Ammon's horn (tissue), 1 donor: ENCODE measurements at regions not wholly inside any gene's neighbourhood (a gene's known extent, or its start where the extent isn't known, plus 50 kb on each side); places are given as distances from the start of the nearest gene placed in this dataset.

Experiments used
- DNase-seq: peaks from one replicate; pipeline ENCODE4 v3.0.0-alpha.2; 2016; ENCODE audit warnings: low spot score

GRCh38 chr13:24050292-24050711, 110.2 kb upstream of the SPATA13 start:
- DNase-seq = peak; percentile 87

DNA sequence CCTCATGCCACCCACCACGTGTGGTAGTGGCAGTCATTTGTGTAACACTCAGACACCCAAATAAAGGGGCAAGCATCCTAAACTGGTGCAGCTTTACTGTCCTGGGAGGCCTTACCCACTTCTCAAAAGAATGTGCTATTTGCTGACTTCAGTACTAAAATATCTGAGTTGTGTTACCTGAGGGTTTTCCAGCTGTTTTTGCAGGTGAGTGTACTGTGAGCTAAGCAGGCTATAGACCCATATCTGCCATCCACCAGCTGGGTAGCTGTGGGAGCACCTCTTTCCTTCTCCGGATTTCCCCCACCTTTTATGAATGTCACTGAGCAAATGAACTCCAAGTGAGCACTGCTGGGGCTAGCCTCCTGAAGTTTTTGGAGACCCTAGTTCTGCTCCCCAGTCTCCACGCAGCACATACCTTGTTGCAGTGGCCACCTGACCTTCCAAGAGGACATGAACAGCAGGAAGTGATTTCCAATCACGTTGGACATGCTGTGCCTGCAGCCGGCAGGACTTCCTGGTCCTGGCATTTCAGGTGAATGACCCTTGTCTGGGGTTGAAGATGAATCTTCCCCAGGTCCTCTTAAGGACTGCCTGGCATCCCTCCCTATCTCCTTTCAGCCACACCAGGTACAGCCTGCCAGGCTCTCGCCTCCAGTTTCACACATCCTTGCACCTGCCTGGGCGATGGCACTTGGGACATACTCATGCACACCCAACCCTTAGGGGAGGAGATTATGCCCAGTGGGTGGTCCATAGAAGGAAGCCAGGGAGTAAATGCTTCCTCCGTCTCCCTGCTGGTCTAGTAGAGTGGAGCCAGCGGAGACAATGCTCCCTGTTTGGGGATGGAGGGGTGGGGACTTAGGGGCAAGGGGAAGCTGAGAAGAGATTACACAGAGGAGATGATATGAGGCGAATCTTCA, 109.5 kb upstream of the SPATA13 start:
- DNase-seq = no peak

DNA sequence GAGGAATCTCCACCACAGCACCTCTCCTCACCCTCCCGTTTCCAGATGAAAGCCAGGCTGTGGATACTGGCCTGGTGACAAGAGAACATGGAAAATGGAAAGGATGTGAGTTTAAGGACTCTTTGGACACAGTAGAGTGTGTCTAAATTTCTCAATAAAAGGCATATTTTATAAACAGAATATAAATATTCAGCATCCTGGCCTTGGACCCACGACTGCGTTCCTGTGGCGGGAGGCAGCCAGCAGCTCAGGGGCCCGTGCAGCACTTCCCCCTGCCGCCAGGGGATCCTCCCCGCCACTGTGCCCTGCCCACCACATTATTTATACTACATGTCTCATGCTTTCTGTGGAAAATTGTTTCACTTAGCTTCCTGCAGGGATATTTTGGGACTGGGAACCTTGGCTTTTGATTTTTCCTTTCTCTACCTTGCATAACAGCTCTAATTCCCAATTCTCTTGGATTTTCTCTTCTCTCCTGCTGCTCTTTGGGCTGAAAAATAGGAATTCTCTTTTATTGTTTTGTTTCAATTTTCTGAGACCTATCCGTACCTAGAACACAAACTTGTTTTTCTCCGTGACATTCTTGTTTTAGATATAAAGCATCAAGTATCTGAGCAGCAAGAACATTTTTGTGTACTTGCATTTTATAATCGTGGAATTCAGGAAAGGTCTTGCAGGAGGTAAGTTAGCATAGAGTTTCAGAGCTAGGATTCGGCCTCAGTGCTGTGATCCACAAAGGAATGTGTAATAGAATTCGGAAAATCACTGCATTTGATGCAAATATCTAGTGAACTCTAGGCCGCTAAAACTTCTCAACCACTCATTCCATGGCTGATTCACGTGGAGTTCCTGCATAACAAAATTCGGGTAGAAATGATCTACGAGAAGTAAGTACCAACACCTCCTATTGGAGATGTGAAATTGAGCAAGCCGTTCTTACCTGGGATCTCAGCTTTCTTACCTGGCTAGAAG, 107.7 kb upstream of the SPATA13 start:
- DNase-seq = no peak

- peak; percentile 90 for DNase-seq
Observed at GRCh38 chr13:24053519-24054251, 106.8 kb upstream of the SPATA13 start.

GRCh38 chr13:24056616-24057137, 103.8 kb upstream of the SPATA13 start:
- DNase-seq = no peak

- no peak for DNase-seq
Observed at GRCh38 chr13:24060993-24061392, 99.5 kb upstream of the SPATA13 start.

GRCh38 chr13:24063281-24063877, 97.1 kb upstream of the SPATA13 start:
- DNase-seq = no peak

DNA sequence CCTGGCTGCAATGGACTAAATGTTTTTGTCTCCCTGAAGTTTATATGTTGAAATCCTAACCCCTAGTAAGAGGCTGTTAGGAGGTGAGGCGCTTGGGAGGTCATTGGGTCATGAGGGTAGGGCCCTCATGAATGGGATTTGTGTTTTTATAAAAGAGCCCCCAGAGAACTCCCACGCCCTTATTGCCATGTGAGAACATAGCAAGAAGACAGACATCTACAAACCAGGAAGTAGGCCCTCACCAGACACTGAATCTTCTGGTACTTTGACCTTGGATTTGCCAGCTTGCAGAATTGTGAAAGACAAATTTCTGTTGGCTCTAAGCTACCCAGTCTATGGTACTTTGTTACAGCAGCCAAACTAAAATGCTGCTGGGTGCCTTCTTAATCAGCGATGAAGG, 96.1 kb upstream of the SPATA13 start:
- no peak for DNase-seq

- peak; percentile 59 for DNase-seq
Observed at GRCh38 chr13:24065176-24065575, 95.3 kb upstream of the SPATA13 start.

DNA sequence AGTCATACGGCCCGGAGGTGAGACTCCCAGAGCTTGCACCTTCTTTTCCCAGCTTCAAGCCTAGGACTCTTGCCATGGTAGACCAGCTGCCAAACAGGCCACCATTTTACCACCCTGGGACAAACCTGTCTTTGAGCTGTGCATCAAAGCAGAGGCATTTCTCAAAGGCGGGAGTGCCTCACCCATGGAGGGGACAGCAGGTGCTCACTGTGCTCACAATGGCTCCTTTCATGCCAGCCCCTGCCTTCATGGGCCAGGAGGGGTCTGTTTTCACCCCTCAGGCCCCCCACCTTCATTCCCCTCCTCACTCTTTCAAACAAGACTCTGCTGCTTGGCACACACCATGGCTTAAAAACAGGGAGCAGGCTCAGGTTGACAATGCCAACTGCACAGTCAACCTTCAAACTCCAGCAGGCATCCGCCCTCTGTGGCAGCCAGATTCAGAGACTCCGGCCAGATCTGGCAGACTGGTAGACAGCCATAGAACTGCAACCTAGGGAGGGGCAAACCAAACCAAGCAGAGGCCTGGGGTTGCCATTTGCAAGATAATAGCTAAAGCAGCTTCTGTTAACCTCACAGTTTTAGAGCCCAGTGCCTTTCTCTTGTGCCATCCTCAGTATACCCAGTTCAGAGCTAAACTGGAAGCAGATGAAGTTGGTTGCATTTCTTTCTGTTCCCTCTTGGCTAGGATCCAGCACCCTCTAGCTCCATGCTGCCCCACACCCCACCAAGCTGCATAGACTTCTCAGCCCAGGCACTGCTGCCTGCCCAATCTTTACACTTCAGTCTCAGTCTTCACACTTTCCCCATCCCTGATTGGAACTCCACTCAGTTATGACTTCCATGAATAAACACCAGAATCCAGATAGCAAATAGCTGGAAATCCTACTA, 93.9 kb upstream of the SPATA13 start:
- peak; percentile 74 for DNase-seq

DNA sequence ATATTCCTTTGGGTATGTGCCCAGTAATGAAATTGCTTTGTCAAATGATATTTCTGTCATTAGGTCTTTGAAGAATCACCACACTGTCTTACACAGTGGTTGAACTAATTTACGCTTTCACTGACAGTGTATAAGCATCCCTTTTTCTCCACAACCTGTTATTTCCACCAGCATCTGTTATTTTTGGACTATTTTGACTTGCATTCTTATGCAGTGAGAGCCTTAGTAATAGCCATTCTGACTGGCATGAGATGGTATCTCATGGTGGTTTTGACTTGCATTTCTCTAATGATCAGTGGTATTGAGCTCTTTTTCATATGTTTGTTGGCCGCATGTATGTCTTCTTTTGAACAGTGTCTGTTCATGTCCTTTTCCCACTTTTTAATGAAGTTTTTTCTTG, 92.0 kb upstream of the SPATA13 start:
- DNase-seq = no peak

DNA sequence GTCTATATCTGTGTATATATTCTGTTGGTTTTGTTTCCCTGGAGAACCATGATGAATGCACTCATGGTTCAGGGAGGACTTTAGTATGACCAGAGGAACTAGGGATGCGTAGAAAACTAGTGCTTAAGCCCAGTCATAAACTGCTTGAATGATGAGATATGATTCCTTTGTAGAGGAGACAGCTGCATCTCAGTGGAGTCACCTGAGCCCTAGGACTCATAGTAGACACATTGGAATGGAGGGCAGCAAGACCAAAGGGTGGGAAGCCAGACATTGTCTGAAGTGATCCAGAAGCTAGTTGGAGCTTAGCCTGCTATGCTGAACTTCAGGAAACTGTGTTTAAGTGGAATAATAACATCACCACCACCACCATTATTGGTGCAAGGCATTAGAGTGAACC, 89.5 kb upstream of the SPATA13 start:
- no peak for DNase-seq

- no peak for DNase-seq
Observed at GRCh38 chr13:24071423-24072075, 89.0 kb upstream of the SPATA13 start.

DNA sequence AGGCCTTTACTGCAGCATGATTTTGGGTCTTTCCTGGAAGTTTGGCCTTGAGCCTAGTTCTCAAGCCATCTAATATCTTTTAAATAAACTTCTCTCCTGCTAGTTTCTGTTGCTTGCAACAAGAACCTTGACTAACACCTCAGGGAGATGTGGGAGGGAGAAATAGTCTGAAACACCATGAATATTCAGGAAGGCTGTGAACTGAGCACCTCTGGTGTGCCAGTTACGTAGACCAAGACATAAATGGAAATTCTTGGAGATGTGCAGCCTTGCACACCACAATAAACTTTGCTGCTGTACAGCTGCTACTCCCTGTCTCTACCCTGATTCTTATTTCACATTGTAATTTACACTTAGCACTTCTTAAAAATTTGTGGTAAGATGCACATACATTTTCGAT, 86.9 kb upstream of the SPATA13 start:
- no peak for DNase-seq

DNA sequence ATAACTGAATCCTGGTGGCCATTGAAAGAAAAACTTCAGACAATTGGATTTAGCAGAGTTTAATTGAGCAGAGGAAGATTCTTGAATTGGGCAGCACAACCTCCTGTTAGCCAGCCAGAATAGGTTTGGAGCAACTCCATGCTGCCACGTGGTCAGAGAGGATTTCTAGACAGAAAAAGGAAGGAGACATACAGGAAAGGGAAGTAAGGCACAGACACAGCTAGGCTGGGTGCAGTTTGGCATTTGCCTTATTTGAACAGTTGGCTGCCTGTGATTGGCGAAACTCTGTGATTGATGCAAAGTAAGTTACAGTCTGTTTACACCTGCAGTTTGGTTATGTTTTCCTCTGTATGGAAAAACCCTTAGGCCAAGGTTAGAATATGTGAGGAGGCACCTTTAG, 85.8 kb upstream of the SPATA13 start:
- peak; percentile 81 for DNase-seq

- DNase-seq = no peak
Observed at GRCh38 chr13:24075137-24075975, 85.2 kb upstream of the SPATA13 start.

DNA sequence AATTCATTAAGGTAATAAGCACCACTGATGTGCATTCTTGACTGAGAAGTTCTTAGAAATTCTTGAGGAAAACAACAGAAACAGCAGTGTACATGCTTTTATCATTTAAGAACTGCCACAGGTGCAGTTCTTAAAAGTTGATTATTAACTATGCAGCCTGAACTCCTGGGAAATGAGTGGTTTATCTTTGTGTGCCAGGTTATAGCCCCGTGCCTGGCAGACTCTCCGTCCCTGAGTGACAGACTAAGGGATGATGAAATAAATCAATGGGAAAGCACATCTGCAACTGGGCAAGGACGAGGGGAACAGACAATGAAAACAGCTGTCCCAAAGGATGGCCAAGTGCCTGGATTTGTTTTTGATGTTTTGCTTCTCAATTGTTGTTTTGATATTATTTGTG, 84.4 kb upstream of the SPATA13 start:
- no peak for DNase-seq

GRCh38 chr13:24076636-24077035, 83.9 kb upstream of the SPATA13 start:
- DNase-seq = peak; percentile 34

DNA sequence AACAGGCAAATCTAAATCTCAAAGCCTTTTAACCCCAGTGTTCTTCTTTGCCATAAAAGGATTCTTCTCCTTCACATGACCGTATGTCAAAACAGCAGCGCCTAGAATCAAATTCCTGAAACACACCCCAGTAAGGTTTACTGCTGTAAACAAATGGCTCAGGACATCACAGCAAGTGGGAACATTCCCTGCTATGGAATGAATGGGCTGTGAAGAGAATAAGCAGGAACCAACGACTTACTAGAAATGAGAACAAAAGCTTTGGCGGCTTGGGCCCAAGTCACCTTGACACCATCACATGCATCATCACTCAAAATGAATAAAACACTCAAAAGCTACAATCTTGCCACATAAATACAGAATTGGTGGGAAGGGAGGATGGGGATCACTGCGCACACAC, 80.4 kb upstream of the SPATA13 start:
- DNase-seq = no peak
